ENCODE measurements at regions not wholly inside any gene's neighbourhood (a gene's known extent, or its start where the extent isn't known, plus 50 kb on each side); places are given as distances from the start of the nearest gene placed in this dataset.

DNA sequence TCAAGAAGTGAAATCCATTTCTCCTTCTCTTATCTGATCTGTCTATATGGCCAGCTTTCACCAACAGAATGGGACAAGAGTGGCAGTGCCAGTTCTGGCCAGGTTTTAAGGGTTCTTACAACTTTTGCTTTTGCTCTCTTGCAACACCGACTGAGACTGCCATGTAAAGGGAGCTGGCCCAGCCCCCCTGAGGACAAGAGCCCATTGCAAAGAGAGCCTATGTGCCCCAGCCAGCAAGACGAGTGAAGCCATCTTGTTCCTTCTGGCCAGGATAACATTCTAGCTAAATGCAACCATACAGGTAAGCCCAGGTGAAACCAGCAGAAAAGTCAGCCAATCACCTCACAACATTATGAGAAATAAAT, 101.0 kb upstream of the RND3 start:
- intact Hi-C loops (cut with DNase I) = no loop called here
- no peak for DNase-seq (ENCODE audit: extremely low spot score)
- H3K9me3 ChIP-seq = no peaks in the 10 kb centered on the region
- 97% methylated on average over 2 of the region's 2 CpGs for WGBS
- H3K4me3 ChIP-seq = no peak overlapping the region
- TF ChIP-seq, protein P1, sequence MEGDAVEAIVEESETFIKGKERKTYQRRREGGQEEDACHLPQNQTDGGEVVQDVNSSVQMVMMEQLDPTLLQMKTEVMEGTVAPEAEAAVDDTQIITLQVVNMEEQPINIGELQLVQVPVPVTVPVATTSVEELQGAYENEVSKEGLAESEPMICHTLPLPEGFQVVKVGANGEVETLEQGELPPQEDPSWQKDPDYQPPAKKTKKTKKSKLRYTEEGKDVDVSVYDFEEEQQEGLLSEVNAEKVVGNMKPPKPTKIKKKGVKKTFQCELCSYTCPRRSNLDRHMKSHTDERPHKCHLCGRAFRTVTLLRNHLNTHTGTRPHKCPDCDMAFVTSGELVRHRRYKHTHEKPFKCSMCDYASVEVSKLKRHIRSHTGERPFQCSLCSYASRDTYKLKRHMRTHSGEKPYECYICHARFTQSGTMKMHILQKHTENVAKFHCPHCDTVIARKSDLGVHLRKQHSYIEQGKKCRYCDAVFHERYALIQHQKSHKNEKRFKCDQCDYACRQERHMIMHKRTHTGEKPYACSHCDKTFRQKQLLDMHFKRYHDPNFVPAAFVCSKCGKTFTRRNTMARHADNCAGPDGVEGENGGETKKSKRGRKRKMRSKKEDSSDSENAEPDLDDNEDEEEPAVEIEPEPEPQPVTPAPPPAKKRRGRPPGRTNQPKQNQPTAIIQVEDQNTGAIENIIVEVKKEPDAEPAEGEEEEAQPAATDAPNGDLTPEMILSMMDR (IDR thresholded peaks at IDR 0.05) = no peak
- no peak for TF ChIP-seq EP300 (IDR thresholded peaks at IDR 0.05)
- no peak for TF ChIP-seq POLR2A (IDR thresholded peaks at IDR 0.05; ENCODE audit: low read depth)
- no peak for TF ChIP-seq POLR2AphosphoS5 (IDR thresholded peaks at IDR 0.05)
- peaks cover 0 to 22% (median 19%) of the 10 kb centered on the region in 4 donors for H3K4me1 ChIP-seq
- no peaks in the 10 kb centered on the region for H3K27me3 ChIP-seq
- H3K36me3 ChIP-seq = no peaks in the 10 kb centered on the region
- H3K27ac ChIP-seq (replicated peaks in 1 of 4) = no peak overlapping the region

DNA sequence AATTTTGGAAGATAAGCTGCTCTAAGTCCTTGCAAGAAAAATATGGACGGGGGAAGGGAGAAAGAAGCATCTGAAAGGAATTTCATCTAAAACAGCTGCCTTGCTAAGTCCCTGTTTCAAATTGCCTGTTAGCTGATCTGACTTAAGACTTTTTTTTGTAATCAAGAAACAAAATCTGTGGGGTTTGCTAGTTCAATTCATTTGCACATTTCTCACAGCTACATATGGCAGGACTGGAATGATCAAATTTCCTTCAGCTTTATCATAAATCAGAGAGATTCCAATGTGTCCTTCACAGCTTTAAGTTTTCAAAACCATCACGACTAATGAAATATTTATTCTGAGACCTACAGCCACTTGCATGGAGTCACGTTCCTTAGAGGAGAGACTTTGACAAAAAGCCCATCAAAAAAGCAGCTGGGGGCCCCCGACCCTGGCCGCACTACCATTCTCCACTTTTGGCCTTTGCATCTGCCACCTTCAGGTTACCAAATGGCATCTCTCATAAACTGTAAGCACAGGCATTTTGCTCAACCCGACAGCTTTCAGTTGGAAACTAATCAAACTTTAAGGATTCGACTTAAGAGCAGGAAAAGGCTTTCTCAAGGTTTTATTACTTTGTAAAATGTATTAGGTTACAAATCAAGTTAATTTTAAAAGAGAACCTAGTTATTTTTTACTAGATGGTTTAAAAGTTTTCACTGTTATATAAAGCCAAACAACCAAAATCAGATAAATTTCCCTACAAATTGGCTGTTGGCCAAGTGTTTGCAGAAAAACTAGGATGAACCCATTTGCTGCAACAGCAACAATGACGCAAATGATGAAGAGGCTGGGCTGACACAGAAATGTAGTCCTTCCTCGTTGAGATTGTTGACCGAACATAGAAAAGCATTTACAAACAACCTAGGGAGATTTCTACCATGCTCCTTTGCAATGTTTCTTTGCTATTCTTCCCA, 100.4 kb upstream of the RND3 start:
- Histone ChIP-seq H3K36me3 (no peaks in the 10 kb centered on the region), H3K4me3 (no peak overlapping the region), H3K27me3 (no peaks in the 10 kb centered on the region), H3K4me1 (peaks cover 0 to 22% (median 19%) of the 10 kb centered on the region in 4 donors), H3K27ac (replicated peaks in 1 of 4) (peak overlapping the region in 1 of 4 donors; percentile 15), H3K9me3 (no peaks in the 10 kb centered on the region)
- TF ChIP-seq, protein P1 (IDR thresholded peaks at IDR 0.05) = no peak
- TF ChIP-seq EP300 (IDR thresholded peaks at IDR 0.05) (no peak), POLR2A (IDR thresholded peaks at IDR 0.05; ENCODE audit: low read depth) (no peak), POLR2AphosphoS5 (IDR thresholded peaks at IDR 0.05) (no peak)
- intact Hi-C loops (cut with DNase I) = no loop called here
- WGBS = 48% methylated on average over 10 of the region's 10 CpGs
- DNase-seq (ENCODE audit: extremely low spot score) = no peak

- TF ChIP-seq POLR2A (IDR thresholded peaks at IDR 0.05; ENCODE audit: low read depth) (no peak), POLR2AphosphoS5 (IDR thresholded peaks at IDR 0.05) (peak in 1 of 2 donors; percentile 37)
- no peak overlapping the region for H3K4me3 ChIP-seq
- no peaks in the 10 kb centered on the region for H3K9me3 ChIP-seq
- WGBS = 27% methylated on average over 3 of the region's 3 CpGs
- H3K36me3 ChIP-seq = no peaks in the 10 kb centered on the region
- no peak for DNase-seq (ENCODE audit: extremely low spot score)
- H3K27me3 ChIP-seq = no peaks in the 10 kb centered on the region
- peaks cover 0 to 22% (median 19%) of the 10 kb centered on the region in 4 donors for H3K4me1 ChIP-seq
- intact Hi-C loops (cut with DNase I) = no loop called here
- peak overlapping the region in 2 of 4 donors; percentile 15 to 37 for H3K27ac ChIP-seq (replicated peaks in 1 of 4)
Measured at GRCh38 chr2:150586858-150587257, 99.4 kb upstream of the RND3 start.

DNA sequence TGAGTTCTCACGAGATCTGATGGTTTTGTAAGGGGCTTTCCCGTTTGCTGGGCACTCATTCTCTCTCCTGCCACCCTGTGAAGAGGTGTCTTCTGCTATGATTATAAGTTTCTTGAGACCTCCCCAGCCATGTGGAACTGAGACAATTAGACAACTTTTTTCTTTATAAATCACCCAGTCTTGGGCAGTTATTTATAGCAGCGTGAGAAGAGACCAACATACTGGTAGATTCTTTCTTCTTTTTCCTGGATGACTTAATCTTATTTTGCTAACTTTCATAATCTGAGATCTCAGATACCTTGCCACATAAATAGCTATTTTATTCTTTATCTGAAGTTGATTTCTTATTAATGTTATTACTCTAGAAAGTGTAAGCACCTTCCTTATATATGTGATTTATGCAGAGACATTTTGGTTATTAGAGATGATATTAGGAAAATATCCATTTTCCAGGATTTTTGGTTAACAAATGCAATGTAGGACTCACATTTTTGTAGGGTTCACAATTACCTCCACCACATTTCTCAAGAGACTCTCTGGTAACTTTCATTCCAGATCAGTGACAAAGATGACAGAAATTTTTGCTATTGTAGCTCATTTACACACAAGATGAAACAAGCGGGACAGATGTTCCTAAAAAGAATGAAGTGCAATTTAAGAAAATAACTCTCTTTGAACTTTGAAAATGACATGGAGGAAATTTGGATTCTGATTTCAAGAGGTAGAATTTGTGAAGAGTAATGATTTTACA, 97.9 kb upstream of the RND3 start:
- no peak overlapping the region for H3K4me3 ChIP-seq
- WGBS = 87% methylated on average over 4 of the region's 4 CpGs
- intact Hi-C loops (cut with DNase I) = no loop called here
- H3K27me3 ChIP-seq = no peaks in the 10 kb centered on the region
- TF ChIP-seq, protein P1 (IDR thresholded peaks at IDR 0.05) = no peak
- TF ChIP-seq POLR2AphosphoS5 (IDR thresholded peaks at IDR 0.05) = no peak
- TF ChIP-seq POLR2A (IDR thresholded peaks at IDR 0.05; ENCODE audit: low read depth) = no peak
- TF ChIP-seq EP300 (IDR thresholded peaks at IDR 0.05) = no peak
- no peaks in the 10 kb centered on the region for H3K9me3 ChIP-seq
- H3K4me1 ChIP-seq = peaks cover 0 to 22% (median 19%) of the 10 kb centered on the region in 4 donors
- no peak overlapping the region for H3K27ac ChIP-seq (replicated peaks in 1 of 4)
- DNase-seq (ENCODE audit: extremely low spot score) = no peak
- H3K36me3 ChIP-seq = no peaks in the 10 kb centered on the region

- TF ChIP-seq POLR2A (IDR thresholded peaks at IDR 0.05; ENCODE audit: low read depth) (no peak), POLR2AphosphoS5 (IDR thresholded peaks at IDR 0.05) (no peak), EP300 (IDR thresholded peaks at IDR 0.05) (no peak)
- TF ChIP-seq, protein P1 (IDR thresholded peaks at IDR 0.05) = no peak
- Histone ChIP-seq H3K36me3 (no peaks in the 10 kb centered on the region), H3K27me3 (no peaks in the 10 kb centered on the region), H3K27ac (replicated peaks in 1 of 4) (no peak overlapping the region), H3K9me3 (peaks cover 0 to 3% (median 1%) of the 10 kb centered on the region in 4 donors), H3K4me3 (no peak overlapping the region), H3K4me1 (peaks cover 0 to 22% (median 19%) of the 10 kb centered on the region in 4 donors)
- 90% methylated on average over 4 of the region's 4 CpGs for WGBS
- no peak for DNase-seq (ENCODE audit: extremely low spot score)
- intact Hi-C loops (cut with DNase I) = no loop called here
Measured at GRCh38 chr2:150584081-150584480, 96.6 kb upstream of the RND3 start.

Data from esophagus muscularis mucosa (tissue), 4 donors.